Right lobe of liver (tissue), 4 donors: ENCODE measurements at regions not wholly inside any gene's neighbourhood (a gene's known extent, or its start where the extent isn't known, plus 50 kb on each side); places are given as distances from the start of the nearest gene placed in this dataset.

Experiments
- CTCF ChIP-seq, 4 donors: fragments of 200-600 bp in 3 of 4; fragments of 450-650 bp in 1 of 4; IDR thresholded peaks; one replicate each; pipeline versions ENCODE4 v1.5.1 to v1.8.0; 2016 to 2022; ENCODE audit warnings: antibody characterized with exemption in 4 of 4, mild to moderate bottlenecking in 2 of 4
- POLR2A ChIP-seq: fragments of 450-650 bp; IDR thresholded peaks from one replicate; pipeline ENCODE4 v1.6.1; 2017; ENCODE audit warnings: antibody characterized with exemption, mild to moderate bottlenecking
- donor health status: DM: no; HTN: no; CAD: no.
- donor health status: DM: no; HTN: no; CAD: no.
- donor health status: DM: no; HTN: yes; CAD: no.

GRCh38 chr4:117434424-117434823 lies 349.0 kb upstream of the TRAM1L1 start:
- TF ChIP-seq CTCF (IDR thresholded peaks at IDR 0.05) (no peak), POLR2A (no peak)
